ENCODE measurements at regions not wholly inside any gene's neighbourhood (a gene's known extent, or its start where the extent isn't known, plus 50 kb on each side); places are given as distances from the start of the nearest gene placed in this dataset.
A peak's percentile ranks its signal among the peaks of the same experiment; 100 is the strongest.

DNA sequence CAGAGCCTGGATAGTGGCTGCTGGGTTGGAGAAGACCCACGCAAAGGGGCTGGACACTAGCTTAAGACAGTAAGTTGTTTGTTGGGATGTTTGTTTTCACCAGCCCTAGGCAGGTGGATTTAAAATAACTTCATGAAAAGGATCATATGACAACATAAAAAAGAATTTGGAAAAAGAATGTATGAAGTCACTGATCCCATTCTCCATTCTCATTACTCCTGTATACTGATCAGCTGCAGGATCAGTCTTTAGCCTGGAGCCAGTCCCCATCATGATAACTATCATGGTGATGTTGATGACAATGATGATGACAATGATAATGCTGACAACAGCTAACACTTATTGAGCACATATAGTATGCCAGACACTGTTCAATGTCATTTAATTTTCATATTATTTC, 92.1 kb upstream of the IFNE start:
- H3K4me1 ChIP-seq (ENCODE audit: insufficient read depth) = no peaks in the 10 kb centered on the region
- H3K36me3 ChIP-seq (ENCODE audit: insufficient read depth) = no peaks in the 10 kb centered on the region
- WGBS = 90% methylated on average over 1 of the region's 1 CpG
- H3K27ac ChIP-seq (ENCODE audit: low read depth) = no peak overlapping the region
- H3K4me3 ChIP-seq (ENCODE audit: low read depth, low read length) = no peak overlapping the region
- no peak for DNase-seq (ENCODE audit: extremely low spot score)

DNA sequence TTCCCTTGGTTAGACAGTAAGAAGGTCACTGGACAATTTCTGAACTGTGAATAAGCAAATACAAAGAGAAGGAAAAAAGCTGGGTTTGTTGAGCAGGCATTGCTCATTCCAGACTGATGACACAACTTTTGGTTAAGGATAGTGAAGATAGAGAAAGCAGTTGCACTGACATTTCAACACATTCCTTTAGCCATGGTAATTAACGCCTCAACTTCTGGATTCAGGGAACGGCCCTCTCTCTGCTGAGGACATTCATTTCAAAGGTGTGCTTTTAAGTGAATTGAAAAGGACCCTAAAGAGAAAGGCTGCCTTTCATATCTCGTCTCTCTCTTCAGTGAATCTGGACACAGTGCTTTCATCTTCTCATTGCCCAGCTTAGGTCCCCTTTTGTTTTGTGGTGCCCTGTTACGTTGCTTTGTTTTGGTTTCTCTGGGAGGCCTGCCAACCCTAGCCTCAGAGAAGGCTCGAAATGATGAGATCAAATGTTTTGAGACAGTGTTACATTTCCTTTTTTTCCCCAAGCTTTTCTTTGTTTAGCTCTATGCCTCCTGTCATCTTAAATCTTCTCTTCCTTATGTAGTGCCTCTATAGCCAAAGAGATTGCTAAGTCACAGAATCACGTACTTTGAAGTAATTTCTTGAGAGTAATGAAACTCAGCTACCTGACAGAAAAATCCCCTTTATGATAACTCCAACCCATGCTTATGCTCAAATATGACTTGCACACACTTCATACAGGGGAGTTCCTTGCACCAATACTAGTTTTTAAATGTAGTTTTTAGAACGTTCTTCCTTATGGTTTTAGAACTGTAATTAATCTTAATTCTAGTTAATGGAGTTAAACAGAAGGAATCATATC, 94.4 kb upstream of the IFNE start:
- no peaks in the 10 kb centered on the region for H3K36me3 ChIP-seq (ENCODE audit: insufficient read depth)
- 27% methylated on average over 7 of the region's 7 CpGs for WGBS
- peak overlapping the region; percentile 60 for H3K27ac ChIP-seq (ENCODE audit: low read depth)
- H3K4me3 ChIP-seq (ENCODE audit: low read depth, low read length) = peak overlapping the region; percentile 0
- no peaks in the 10 kb centered on the region for H3K4me1 ChIP-seq (ENCODE audit: insufficient read depth)
- no peak for DNase-seq (ENCODE audit: extremely low spot score)

DNA sequence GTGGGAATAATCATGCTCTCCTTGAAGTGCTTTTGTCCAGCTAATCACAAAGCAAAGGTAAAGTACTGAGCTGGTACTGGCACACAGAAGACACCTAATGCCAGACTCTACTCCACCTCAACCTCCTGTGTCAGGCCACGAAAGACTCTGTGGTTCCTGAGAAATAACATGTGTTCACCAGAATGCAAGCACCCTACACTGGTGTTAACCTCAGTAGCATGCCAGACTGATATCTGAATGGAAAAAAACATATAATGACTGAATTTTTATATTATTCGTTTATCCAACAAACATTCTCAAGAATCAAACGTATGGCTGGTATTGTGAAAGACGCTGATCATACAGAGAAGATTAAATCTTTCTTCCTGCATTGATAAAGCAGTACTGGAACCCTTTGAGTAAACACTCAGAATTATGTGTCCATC, 97.1 kb upstream of the IFNE start:
- no peak for DNase-seq (ENCODE audit: extremely low spot score)
- Histone ChIP-seq H3K4me1 (ENCODE audit: insufficient read depth) (no peaks in the 10 kb centered on the region), H3K27ac (ENCODE audit: low read depth) (no peak overlapping the region), H3K36me3 (ENCODE audit: insufficient read depth) (no peaks in the 10 kb centered on the region), H3K4me3 (ENCODE audit: low read depth, low read length) (no peak overlapping the region)
- 78% methylated on average over 4 of the region's 4 CpGs for WGBS

DNA sequence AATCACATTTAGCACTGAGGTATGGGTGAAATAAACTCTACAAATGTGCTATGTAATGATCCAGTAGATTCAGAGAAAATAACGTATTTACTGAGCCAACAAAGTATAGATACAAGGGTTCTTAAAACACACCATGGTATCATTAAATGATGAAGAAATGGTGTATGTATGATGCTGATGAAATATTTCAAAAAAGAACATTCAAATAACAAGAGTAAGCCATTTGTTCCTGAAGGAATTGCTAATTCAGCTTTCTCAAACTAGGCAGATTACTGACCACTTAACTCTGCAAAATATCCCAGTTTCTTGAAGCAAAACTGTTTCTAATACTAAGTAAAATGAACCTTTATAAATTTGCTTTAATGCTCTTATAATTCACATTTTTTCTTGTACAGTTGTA, 97.6 kb upstream of the IFNE start:
- 81% methylated on average over 1 of the region's 1 CpG for WGBS
- no peaks in the 10 kb centered on the region for H3K4me1 ChIP-seq (ENCODE audit: insufficient read depth)
- DNase-seq (ENCODE audit: extremely low spot score) = no peak
- H3K36me3 ChIP-seq (ENCODE audit: insufficient read depth) = no peaks in the 10 kb centered on the region
- no peak overlapping the region for H3K27ac ChIP-seq (ENCODE audit: low read depth)
- H3K4me3 ChIP-seq (ENCODE audit: low read depth, low read length) = no peak overlapping the region

DNA sequence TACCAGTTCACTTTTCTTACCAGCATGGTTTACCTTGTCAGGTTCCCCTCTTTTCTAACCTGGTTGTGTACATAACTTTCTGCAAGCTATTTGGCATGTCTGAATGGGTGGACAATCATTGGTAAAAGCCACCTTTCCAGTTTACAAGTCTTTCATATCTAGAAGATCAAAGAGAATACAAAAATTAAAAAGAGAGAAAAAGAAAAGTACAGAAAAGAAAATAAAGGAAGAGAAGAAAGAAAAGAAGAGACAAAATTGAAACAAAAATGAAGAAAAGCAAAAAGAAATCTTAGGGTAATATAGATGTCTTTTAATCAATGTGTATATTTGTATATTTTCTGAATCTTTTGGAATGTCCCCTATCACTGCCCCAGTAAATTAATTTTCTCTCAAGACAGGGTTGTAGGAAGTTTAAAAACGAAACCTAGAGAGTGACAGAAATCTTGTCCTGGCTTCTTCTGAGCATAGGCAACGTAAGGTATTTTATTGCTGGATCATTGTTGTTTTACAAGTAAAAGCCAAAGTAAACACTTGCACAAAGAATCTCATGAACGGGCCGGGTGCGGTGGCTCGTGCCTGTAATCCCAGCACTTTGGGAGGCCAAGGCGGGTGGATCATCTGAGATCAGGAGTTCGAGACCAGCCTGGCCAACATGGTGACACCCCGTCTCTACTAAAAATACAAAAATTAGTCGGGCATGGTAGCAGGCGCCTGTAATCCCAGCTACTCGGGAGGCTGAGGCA, 98.7 kb upstream of the IFNE start:
- WGBS = 54% methylated on average over 12 of the region's 12 CpGs

DNA sequence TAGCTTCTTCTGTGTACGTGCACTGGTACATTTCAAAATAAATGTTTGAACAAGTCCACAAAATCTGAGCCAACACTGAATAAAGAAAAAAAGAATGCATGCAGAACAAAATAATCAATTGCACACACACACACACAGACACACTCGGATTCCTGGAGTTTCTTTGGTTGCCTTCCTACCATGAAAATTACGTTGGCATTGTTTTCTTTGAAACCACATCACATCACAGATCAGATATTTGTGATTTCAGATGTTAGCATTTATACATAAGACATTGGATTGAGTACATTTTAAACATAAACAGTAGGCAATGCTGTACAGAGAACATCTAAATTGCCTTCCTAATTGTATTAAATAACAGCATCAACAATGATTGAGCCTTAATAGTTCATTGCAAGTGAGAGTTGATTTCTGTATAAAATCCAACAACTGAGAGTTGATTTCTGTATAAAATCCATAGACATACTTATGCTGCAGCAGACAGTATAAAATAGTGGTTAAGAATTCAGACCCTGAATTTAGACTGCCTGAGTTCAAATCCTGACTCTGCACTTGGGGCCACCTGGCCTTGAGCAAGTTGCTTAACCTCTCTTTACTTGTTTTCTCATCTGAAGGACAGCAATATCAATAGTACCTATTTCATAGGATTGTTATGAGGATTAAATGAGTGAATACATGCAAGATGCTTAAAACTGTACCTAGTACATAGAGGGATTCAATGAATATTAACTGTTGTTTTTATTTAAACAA, 101.7 kb upstream of the IFNE start:
- DNase-seq (ENCODE audit: extremely low spot score) = no peak
- WGBS = 63% methylated on average over 3 of the region's 3 CpGs
- no peak overlapping the region for H3K4me3 ChIP-seq (ENCODE audit: low read depth, low read length)

More for the DNA sequence above, 98.7 kb upstream of the IFNE start:
- Histone ChIP-seq H3K27ac (ENCODE audit: low read depth) (no peak overlapping the region), H3K36me3 (ENCODE audit: insufficient read depth) (no peaks in the 10 kb centered on the region), H3K4me3 (ENCODE audit: low read depth, low read length) (no peak overlapping the region), H3K4me1 (ENCODE audit: insufficient read depth) (no peaks in the 10 kb centered on the region)
- DNase-seq (ENCODE audit: extremely low spot score) = no peak

DNA sequence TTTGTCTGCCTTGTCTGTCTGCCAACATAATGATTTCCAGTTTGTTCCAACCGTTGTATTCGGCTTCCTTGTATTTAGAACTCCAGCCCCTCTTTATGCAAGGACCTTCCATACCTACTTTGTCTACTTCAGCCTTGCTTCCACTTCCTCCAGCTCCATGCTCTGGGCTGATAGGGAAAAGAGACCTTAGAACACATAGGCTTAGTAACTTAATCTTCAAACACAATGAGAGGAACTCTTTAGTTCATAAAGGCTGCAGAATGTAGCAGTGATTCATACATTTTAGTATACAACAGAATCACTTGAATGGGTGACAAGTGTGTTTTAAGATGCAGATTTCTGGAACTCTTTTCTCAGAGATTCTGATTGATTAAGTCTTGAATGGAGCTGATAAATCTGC, 102.8 kb upstream of the IFNE start:
- Histone ChIP-seq H3K36me3 (ENCODE audit: insufficient read depth) (no peaks in the 10 kb centered on the region), H3K4me1 (ENCODE audit: insufficient read depth) (no peaks in the 10 kb centered on the region), H3K27ac (ENCODE audit: low read depth) (no peak overlapping the region), H3K4me3 (ENCODE audit: low read depth, low read length) (no peak overlapping the region)
- WGBS = 71% methylated on average over 2 of the region's 2 CpGs
- DNase-seq (ENCODE audit: extremely low spot score) = no peak

More for the DNA sequence above, 101.7 kb upstream of the IFNE start:
- no peaks in the 10 kb centered on the region for H3K4me1 ChIP-seq (ENCODE audit: insufficient read depth)
- H3K27ac ChIP-seq (ENCODE audit: low read depth) = no peak overlapping the region
- no peaks in the 10 kb centered on the region for H3K36me3 ChIP-seq (ENCODE audit: insufficient read depth)

DNA sequence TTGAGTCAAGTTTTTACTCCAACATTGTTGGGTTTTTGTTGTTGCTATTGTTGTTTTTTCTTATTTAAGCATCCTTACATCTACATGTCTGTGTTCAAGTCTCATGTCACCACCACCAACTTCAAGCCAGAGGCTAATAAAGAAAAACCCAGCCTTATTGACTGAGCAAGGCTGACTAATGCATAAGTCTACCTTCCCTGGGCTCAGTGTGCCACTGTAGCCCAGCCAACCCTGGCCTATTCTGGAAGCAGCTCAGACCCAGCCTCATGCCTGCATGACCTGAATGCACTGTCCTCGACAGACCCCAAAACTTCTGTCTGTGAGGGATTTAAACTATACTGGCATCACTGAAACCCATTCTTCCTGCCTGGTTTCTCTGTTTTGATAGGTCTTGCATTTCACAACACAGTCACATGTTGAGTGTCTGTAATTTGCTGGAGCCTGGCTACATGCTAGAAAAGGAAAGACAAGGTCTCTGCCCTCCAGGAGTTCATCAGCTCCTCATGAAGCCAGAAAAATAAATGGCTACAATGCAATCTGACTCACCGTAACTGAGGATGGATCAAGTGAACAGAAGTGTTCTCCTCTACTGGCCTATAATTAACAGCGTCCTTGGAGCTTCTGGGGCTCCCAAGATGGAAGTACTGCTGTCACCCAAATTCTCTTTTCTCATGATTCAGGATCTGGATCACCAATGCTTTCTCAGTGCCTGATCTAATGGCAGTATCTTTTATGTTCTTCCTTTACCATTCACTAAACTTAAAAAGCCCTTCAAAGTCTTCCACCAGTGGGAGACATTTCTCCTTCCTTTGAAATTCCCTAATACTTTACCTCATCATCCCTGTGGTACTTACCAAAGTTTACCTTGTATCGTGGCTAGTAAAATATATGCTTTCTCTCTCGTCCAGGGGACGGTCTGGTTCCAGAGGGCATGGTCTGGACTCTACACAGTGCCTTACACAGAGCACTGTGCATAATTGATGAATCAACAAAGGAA, 103.9 kb upstream of the IFNE start:
- Histone ChIP-seq H3K36me3 (ENCODE audit: insufficient read depth) (no peaks in the 10 kb centered on the region), H3K27ac (ENCODE audit: low read depth) (no peak overlapping the region), H3K4me3 (ENCODE audit: low read depth, low read length) (no peak overlapping the region), H3K4me1 (ENCODE audit: insufficient read depth) (no peaks in the 10 kb centered on the region)
- DNase-seq (ENCODE audit: extremely low spot score) = no peak
- 83% methylated on average over 6 of the region's 6 CpGs for WGBS

DNA sequence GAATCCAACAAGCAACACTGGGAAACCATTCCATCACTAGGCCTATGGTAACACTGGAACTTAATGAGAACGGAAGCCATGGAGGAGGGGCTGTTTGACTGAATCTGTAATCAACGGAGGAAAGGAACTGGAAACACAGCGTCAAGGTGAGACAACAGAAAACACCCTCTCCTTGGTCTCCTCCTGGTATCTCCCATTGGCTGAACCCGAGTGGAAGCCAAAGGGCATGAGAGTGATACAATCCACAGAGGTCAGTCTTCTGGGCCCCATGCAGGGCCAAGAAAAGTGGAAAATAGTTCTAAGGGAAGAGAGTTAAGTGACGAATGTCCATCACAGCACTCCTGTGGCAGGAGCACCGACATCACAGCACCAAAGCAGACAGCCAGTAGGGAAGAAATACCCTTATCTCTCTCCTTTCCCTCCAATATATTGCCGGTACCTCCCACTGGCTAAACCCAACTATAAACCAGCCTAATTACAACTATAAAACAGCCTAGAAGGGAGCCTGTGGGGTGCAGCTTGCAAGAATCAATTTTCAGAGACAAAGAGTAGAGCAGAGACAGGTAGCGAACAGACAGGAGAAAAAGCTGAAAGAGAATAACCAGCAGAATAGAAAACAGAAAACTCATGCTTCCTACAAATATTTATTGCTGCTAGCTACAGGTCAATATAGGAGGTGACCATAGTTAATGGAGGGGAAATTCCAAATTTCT, 107.4 kb upstream of the IFNE start:
- no peak overlapping the region for H3K27ac ChIP-seq (ENCODE audit: low read depth)
- no peak overlapping the region for H3K4me3 ChIP-seq (ENCODE audit: low read depth, low read length)
- 62% methylated on average over 8 of the region's 8 CpGs for WGBS
- H3K36me3 ChIP-seq (ENCODE audit: insufficient read depth) = no peaks in the 10 kb centered on the region
- no peak for DNase-seq (ENCODE audit: extremely low spot score)
- H3K4me1 ChIP-seq (ENCODE audit: insufficient read depth) = no peaks in the 10 kb centered on the region

DNA sequence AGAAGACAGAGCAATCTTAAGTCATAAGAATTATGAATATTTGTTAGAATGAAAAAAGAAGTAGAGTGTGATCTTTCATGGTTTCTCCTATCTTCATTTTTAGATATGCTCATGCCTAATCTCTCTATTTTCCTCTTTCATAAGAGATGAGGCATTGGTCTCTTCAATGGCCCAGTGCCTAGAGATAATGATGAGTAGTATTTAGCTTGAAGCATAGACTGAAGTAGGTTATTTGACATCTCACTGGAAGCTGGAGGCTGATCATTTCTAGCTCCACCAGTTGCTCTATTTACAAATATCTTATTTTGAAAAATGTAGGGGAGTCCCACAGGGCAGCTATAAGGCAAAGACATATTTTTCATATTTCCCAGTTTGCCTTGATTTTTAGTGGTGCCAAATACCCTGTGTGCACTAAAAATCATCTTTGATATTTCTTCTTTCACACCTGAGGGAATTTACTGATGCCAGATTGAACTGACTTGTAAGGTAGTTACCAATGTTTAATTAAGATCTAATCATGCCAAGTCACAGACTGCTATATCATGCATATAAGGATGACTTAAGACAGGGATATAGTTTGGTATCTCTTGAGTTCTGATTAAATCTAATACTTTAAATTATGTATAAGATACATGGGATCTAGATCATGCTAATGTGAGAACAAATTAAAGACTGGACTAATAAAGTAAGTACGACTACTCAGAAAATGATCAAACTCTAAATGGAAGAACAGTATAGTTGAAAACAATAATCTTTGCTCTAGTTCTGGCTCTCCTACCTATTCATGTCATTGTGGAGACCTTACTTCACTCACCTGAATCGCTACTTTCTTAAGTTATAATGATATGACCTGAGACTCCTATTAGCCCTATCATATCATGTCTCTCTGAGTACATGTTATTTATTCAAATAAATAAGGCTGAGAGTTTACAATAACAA, 108.2 kb upstream of the IFNE start:
- H3K27ac ChIP-seq (ENCODE audit: low read depth) = no peak overlapping the region

DNA sequence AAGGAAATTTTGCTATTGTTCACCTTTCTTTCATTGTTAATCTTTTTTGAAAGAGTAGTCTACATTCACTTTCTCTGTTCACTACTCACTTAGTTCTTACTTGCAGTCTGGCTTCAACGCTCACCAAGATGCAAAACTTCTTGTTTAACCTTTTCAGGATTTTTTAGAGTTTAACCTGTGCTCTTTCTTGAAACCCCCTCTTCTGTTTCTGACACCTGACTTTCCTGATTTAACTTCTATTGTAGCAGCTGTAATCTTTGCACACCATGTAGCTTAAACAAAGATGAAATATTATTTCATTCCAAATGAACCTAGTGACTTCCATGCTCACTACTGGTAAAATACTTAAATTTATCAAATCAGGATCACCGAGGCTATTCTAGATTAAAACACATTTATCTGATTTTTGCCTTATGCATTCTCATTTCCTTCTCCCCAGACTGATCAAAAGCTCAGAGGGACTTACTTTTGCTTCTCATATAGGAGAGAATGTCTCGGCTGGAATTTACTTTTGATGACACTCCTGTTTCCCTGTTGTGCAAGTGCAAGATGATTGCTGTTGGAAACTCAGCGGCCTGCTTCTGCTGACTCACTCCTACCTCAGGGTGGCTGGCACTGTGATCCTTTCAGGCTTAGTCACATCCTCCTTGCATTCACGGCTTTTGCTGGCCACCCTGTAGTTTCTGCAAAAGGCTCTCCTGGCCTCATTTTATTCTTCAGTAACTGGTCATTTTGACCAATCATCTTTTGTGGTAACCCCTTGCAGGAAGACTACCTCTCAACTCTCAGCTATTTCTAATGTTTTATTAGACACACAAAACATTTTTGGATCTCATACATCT, 109.3 kb upstream of the IFNE start:
- no peak for DNase-seq (ENCODE audit: extremely low spot score)
- Histone ChIP-seq H3K27ac (ENCODE audit: low read depth) (no peak overlapping the region), H3K36me3 (ENCODE audit: insufficient read depth) (no peaks in the 10 kb centered on the region), H3K4me1 (ENCODE audit: insufficient read depth) (no peaks in the 10 kb centered on the region), H3K4me3 (ENCODE audit: low read depth, low read length) (no peak overlapping the region)
- whole genome bisulfite sequencing = 55% methylated on average over 5 of the region's 5 CpGs

More for the DNA sequence above, 108.2 kb upstream of the IFNE start:
- 95% methylated on average over 2 of the region's 2 CpGs for WGBS
- H3K4me3 ChIP-seq (ENCODE audit: low read depth, low read length) = no peak overlapping the region
- H3K36me3 ChIP-seq (ENCODE audit: insufficient read depth) = no peaks in the 10 kb centered on the region
- no peaks in the 10 kb centered on the region for H3K4me1 ChIP-seq (ENCODE audit: insufficient read depth)
- no peak for DNase-seq (ENCODE audit: extremely low spot score)
